Neural progenitor cell (in vitro differentiated cells): ENCODE measurements at regions not wholly inside any gene's neighbourhood (a gene's known extent, or its start where the extent isn't known, plus 50 kb on each side); places are given as distances from the start of the nearest gene placed in this dataset.

ENCODE experiments used
- EZH2 ChIP-seq: fragments of 200-600 bp; sonication (generic); IDR thresholded peaks from 2 replicates; pipeline ENCODE4 v1.6.1; 2017; ENCODE audit warnings: antibody characterized with exemption, mild to moderate bottlenecking, moderate library complexity
- EZH2phosphoT487 ChIP-seq: fragments of 200-600 bp; sonication (generic); IDR thresholded peaks from 2 replicates; pipeline ENCODE4 v1.6.1; 2017; ENCODE audit warnings: antibody characterized with exemption
- TF ChIP-seq, protein P1 (sequence below): fragments of 200-600 bp; sonication (generic); IDR thresholded peaks from 2 replicates; pipeline ENCODE4 v1.5.1; 2017; ENCODE audit warnings: antibody characterized with exemption, mild to moderate bottlenecking

DNA sequence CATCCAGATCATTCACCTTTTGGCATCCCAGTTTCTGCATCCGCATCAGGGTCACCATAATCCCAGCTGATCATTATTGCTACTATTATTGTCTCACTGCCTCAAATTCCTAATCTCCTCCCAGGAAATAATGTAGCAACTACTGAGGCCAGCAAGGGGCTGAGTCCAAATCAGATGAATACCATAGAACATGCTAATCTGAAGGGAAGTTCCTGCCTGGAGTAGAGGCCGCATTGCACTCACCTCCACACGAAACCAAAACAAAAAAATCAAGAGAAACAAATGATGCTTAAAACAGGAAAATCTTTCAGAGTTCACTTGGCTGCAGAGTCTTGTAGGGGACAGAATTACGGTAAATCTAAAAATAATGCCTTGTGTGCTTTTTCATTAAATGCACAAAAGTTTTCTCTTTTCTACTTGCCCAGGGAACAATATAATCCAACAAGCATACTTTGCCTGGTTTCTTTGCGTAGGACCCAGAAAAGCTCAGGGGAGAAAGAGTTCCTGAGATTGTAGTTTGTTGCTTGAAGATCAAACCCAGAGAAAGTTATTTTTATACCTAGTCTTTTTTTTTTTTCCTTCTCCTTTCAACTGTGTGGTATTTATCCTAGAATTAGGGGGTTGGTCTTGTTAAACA, 87.7 kb upstream of the KLF4 start:
- no peak for TF ChIP-seq EZH2
- TF ChIP-seq, protein P1, sequence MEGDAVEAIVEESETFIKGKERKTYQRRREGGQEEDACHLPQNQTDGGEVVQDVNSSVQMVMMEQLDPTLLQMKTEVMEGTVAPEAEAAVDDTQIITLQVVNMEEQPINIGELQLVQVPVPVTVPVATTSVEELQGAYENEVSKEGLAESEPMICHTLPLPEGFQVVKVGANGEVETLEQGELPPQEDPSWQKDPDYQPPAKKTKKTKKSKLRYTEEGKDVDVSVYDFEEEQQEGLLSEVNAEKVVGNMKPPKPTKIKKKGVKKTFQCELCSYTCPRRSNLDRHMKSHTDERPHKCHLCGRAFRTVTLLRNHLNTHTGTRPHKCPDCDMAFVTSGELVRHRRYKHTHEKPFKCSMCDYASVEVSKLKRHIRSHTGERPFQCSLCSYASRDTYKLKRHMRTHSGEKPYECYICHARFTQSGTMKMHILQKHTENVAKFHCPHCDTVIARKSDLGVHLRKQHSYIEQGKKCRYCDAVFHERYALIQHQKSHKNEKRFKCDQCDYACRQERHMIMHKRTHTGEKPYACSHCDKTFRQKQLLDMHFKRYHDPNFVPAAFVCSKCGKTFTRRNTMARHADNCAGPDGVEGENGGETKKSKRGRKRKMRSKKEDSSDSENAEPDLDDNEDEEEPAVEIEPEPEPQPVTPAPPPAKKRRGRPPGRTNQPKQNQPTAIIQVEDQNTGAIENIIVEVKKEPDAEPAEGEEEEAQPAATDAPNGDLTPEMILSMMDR, result no peak
- no peak for TF ChIP-seq EZH2phosphoT487
